ENCODE measurements at regions not wholly inside any gene's neighbourhood (a gene's known extent, or its start where the extent isn't known, plus 50 kb on each side); places are given as distances from the start of the nearest gene placed in this dataset.

GRCh38 chr14:98415766-98416165 is 856.2 kb downstream of the BCL11B start:
- Mint-ChIP-seq H3K9me3 (peaks cover 3% of the 10 kb centered on the region), H3K36me3 (ENCODE audit: low read depth) (no peaks in the 10 kb centered on the region), H3K27me3 (no peaks in the 10 kb centered on the region), H3K4me3 (no peak overlapping the region), H3K4me1 (no peaks in the 10 kb centered on the region), H3K27ac (no peak overlapping the region)
- no peak for TF ChIP-seq CTCF (IDR thresholded peaks at IDR 0.05)
- intact Hi-C loops (cut with micrococcal nuclease) = no loop called here
- POLR2A ChIA-PET = no interaction called here
- CTCF ChIA-PET = no interaction called here
- DNase-seq (no peak), ATAC-seq (ENCODE audit: low read depth) (no peak)

GRCh38 chr14:98417001-98417400 is 855.0 kb downstream of the BCL11B start:
- Mint-ChIP-seq H3K4me1 (no peaks in the 10 kb centered on the region), H3K4me3 (no peak overlapping the region), H3K36me3 (ENCODE audit: low read depth) (no peaks in the 10 kb centered on the region), H3K27ac (no peak overlapping the region), H3K9me3 (peaks cover 4% of the 10 kb centered on the region), H3K27me3 (no peaks in the 10 kb centered on the region)
- DNase-seq = no peak
- intact Hi-C loops (cut with micrococcal nuclease) = no loop called here
- ChIA-PET POLR2A (no interaction called here), CTCF (no interaction called here)
- no peak for ATAC-seq (ENCODE audit: low read depth)
- TF ChIP-seq CTCF (IDR thresholded peaks at IDR 0.05) = no peak

GRCh38 chr14:98428483-98428994 is 843.5 kb downstream of the BCL11B start:
- intact Hi-C loops (cut with micrococcal nuclease) = no loop called here
- no peak overlapping the region for H3K4me3 Mint-ChIP-seq

GRCh38 chr14:98433436-98433835 is 838.6 kb downstream of the BCL11B start:
- CTCF ChIA-PET = no interaction called here
- POLR2A ChIA-PET = no interaction called here
- DNase-seq (no peak), ATAC-seq (ENCODE audit: low read depth) (no peak)
- peaks cover 9% of the 10 kb centered on the region for H3K9me3 Mint-ChIP-seq
- no peak overlapping the region for H3K4me3 Mint-ChIP-seq
- no peaks in the 10 kb centered on the region for H3K36me3 Mint-ChIP-seq (ENCODE audit: low read depth)
- no peaks in the 10 kb centered on the region for H3K4me1 Mint-ChIP-seq
- no peak overlapping the region for H3K27ac Mint-ChIP-seq
- intact Hi-C loops (cut with micrococcal nuclease) = no loop called here
- no peaks in the 10 kb centered on the region for H3K27me3 Mint-ChIP-seq
- no peak for TF ChIP-seq CTCF (IDR thresholded peaks at IDR 0.05)

More at GRCh38 chr14:98428483-98428994, 843.5 kb downstream of the BCL11B start:
- TF ChIP-seq CTCF (IDR thresholded peaks at IDR 0.05) = no peak
- no peak for ATAC-seq (ENCODE audit: low read depth)
- Mint-ChIP-seq H3K36me3 (ENCODE audit: low read depth) (no peaks in the 10 kb centered on the region), H3K27me3 (no peaks in the 10 kb centered on the region), H3K4me1 (no peaks in the 10 kb centered on the region), H3K27ac (no peak overlapping the region), H3K9me3 (peaks cover 7% of the 10 kb centered on the region)
- ChIA-PET POLR2A (no interaction called here), CTCF (no interaction called here)
- DNase-seq = no peak

GRCh38 chr14:98437113-98437512 is 834.9 kb downstream of the BCL11B start:
- Mint-ChIP-seq H3K9me3 (peaks cover 10% of the 10 kb centered on the region), H3K27me3 (no peaks in the 10 kb centered on the region), H3K36me3 (ENCODE audit: low read depth) (no peaks in the 10 kb centered on the region), H3K4me3 (no peak overlapping the region), H3K27ac (no peak overlapping the region), H3K4me1 (no peaks in the 10 kb centered on the region)
- TF ChIP-seq CTCF (IDR thresholded peaks at IDR 0.05) = no peak
- DNase-seq (no peak), ATAC-seq (ENCODE audit: low read depth) (no peak)
- ChIA-PET CTCF (no interaction called here), POLR2A (no interaction called here)
- intact Hi-C loops (cut with micrococcal nuclease) = no loop called here

Data from activated B cell treated with CpG ODN at 0.5 μM for 24 hours (primary cell).